Ectodermal cell (in vitro differentiated cells): ENCODE measurements at regions not wholly inside any gene's neighbourhood (a gene's known extent, or its start where the extent isn't known, plus 50 kb on each side); places are given as distances from the start of the nearest gene placed in this dataset.

Experiments used
- H3K27ac ChIP-seq: 2 replicates; pipeline ENCODE4 v1.7.0; 2013; ENCODE audit warnings: mild to moderate bottlenecking, low read depth, low read length; ENCODE audit not compliant: insufficient read depth, poor library complexity, severe bottlenecking
- H3K27me3 ChIP-seq: 2 replicates; pipeline ENCODE4 v1.7.0; 2013; ENCODE audit warnings: mild to moderate bottlenecking, low read length; ENCODE audit not compliant: insufficient read depth, control insufficient read depth, poor library complexity, severe bottlenecking
- H3K36me3 ChIP-seq: one replicate; pipeline ENCODE4 v1.7.0; 2013; ENCODE audit warnings: low read length; ENCODE audit not compliant: control insufficient read depth, insufficient read depth
- H3K4me1 ChIP-seq: one replicate; pipeline ENCODE4 v1.7.0; 2013; ENCODE audit warnings: low read length; ENCODE audit not compliant: control insufficient read depth, insufficient read depth
- H3K4me3 ChIP-seq: 2 replicates; pipeline ENCODE4 v1.7.0; 2013; ENCODE audit warnings: low read depth, low read length, control low read depth; ENCODE audit not compliant: insufficient read depth
- H3K9me3 ChIP-seq: 2 replicates; pipeline ENCODE4 v1.7.0; 2013; ENCODE audit warnings: mild to moderate bottlenecking, low read length, moderate library complexity; ENCODE audit not compliant: control insufficient read depth
- WGBS, 2 experiments: methylation state at CpG; one replicate each; pipeline ENCODE4 v1.1.7; 2013; ENCODE audit warnings: missing lambda C conversion rate in 2 of 2; 5-methylcytosine and 5-hydroxymethylcytosine counted together

DNA sequence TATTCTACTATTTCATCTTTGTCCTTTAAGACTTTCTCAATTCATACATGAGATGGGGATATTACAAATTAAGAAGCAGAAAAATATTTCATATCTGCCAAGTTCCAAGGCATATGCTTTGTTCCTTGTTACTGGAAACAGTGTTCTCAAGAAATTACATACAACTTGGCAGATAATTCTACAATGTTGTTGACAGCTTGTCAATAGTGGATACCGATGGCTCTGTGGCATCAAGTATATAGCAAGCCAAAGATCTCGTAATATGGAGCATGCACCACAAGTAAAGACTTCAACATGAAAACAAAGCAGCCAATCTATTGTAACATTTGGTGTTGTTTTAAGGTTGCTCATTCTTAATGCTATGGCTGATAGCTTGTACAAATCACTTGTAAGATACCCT, 598.2 kb upstream of the KLHL29 start:
- no peak overlapping the region for H3K4me3 ChIP-seq
- WGBS, 2 experiments, result 86 to 91% methylated on average over 2 of the region's 2 CpGs
- H3K27ac ChIP-seq, result no peak overlapping the region
- no peaks in the 10 kb centered on the region for H3K9me3 ChIP-seq
- no peaks in the 10 kb centered on the region for H3K4me1 ChIP-seq
- H3K36me3 ChIP-seq, result no peaks in the 10 kb centered on the region
- no peaks in the 10 kb centered on the region for H3K27me3 ChIP-seq

DNA sequence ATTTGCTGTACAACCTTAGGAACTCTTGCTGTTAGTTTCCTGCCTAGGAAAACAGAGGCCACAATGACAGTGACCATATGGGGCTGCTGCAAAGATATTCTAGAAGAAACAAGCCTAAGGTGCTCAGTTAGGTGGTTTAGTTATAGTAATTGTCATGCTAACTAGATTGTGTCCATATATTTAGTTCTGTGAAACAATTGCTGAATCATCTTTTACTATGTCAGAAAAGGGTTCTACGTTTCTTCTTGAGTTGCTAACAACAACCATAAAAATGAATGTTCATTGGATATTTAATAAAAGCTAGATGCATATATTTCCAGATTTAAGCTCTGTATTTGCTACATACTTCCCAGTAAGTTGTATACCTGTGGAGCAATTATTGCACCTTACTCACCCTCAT, 597.2 kb upstream of the KLHL29 start:
- Histone ChIP-seq H3K4me1 (no peaks in the 10 kb centered on the region), H3K36me3 (no peaks in the 10 kb centered on the region), H3K4me3 (no peak overlapping the region), H3K27ac (no peak overlapping the region), H3K9me3 (no peaks in the 10 kb centered on the region), H3K27me3 (no peaks in the 10 kb centered on the region)
- WGBS, 2 experiments, result no CpG with 5 or more reads among the region's 1 CpG

DNA sequence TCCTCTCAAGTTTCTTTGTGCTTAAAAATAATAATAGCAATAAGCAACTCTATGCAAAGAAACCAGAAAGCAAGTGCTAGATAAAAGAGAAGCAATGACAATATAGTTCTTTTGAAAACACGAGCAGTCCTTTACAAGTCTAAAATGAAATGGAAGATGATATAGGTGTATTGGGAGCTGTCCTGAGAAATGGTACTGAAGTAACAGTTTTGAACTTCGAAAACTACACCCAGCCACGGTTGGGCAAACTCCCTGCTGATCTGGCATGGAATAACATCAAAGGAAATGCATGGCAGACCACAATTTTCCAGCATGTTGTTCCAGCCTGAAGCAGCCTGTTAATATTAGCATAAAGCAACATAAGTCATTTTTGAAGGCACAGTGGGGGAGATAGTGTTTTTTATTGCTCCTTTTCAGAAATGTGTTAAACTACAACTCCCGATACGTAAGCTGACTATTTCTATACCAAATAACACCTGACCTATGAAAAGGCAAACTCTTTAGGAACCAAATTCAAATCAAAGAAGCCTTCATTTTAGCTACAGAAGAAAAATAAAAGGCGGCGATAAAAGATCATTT, 596.1 kb upstream of the KLHL29 start:
- H3K4me1 ChIP-seq, result no peaks in the 10 kb centered on the region
- 87 to 93% methylated on average over 7 of the region's 7 CpGs for WGBS, 2 experiments
- H3K4me3 ChIP-seq, result no peak overlapping the region
- H3K36me3 ChIP-seq, result no peaks in the 10 kb centered on the region
- H3K27ac ChIP-seq, result no peak overlapping the region
- H3K9me3 ChIP-seq, result no peaks in the 10 kb centered on the region
- no peaks in the 10 kb centered on the region for H3K27me3 ChIP-seq

DNA sequence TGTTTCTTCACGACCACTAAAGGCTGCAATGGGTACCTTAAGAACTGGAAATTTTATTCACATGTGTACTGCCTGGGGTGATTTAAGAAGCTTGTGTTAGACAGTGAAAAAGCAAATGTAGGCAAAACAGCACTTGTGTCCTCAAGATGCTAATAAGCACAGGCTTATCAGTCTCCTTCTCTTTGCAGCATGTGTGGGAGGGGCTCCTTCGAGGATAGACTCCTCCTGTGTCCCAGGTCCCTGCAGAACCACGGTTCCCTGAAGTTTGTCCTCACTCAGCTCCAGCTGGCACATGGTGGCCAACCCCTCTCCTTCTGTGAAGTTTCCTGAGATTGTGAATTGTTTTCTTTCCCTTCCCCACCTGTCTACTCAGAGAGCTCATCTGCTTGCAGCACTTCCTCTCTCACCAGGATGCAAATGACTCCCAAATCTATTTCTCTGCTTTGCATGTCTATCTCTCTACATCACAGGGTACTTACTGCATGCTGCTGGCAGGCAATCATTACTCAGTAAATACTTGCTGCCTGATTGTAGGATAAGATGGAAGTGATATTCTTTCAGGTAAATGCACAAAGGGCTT, 589.6 kb upstream of the KLHL29 start:
- no peak overlapping the region for H3K4me3 ChIP-seq
- no peaks in the 10 kb centered on the region for H3K27me3 ChIP-seq
- no peak overlapping the region for H3K27ac ChIP-seq
- 78 to 87% methylated on average over 3 of the region's 3 CpGs for WGBS, 2 experiments
- no peaks in the 10 kb centered on the region for H3K36me3 ChIP-seq
- peaks cover 7% of the 10 kb centered on the region for H3K4me1 ChIP-seq
- no peaks in the 10 kb centered on the region for H3K9me3 ChIP-seq

DNA sequence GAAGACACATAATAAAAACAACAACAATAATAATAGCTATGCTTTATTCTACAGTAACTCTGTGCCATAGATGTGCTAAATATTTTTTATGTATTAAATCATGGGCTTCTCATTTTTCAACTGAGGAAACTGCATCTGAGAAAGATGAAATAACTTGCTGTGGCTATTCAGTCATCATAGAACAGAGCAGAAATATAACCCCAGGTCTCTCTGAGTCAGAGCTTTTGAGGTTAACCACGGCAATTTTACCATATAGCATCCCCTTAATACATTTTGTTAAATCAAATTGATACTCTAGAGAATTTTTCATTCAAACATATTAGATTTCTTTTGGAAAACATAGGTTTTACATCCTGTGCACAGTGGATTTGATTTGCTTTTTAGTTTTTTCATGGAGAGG, 586.6 kb upstream of the KLHL29 start:
- H3K27me3 ChIP-seq, result no peaks in the 10 kb centered on the region
- no peaks in the 10 kb centered on the region for H3K9me3 ChIP-seq
- peaks cover 9% of the 10 kb centered on the region for H3K4me1 ChIP-seq
- H3K27ac ChIP-seq, result no peak overlapping the region
- H3K4me3 ChIP-seq, result no peak overlapping the region
- WGBS, 2 experiments, result 90 to 100% methylated on average over 1 of the region's 1 CpG
- H3K36me3 ChIP-seq, result no peaks in the 10 kb centered on the region

DNA sequence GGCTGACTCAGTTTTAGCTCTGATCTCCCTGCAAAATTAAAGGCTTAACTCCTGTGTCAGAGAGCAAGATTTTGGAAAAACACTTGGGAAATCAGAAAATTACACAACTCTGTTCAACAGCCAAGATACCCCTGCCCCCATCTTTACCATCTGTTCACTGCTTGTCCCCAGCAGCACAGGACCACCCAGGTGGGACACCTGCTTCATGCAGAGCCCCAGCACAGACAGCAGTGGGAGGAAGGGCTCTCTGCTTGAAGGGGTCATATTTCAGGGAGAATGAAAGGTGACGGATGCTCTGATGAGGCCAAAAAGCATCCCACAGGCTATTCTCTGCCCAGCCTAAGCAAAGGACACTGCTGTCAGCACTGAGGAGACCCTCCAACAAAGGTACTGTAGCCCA, 584.6 kb upstream of the KLHL29 start:
- Histone ChIP-seq H3K27ac (no peak overlapping the region), H3K9me3 (peaks cover 2% of the 10 kb centered on the region), H3K36me3 (no peaks in the 10 kb centered on the region), H3K4me3 (no peak overlapping the region), H3K4me1 (peaks cover 9% of the 10 kb centered on the region), H3K27me3 (no peaks in the 10 kb centered on the region)
- 16 to 19% methylated on average over 1 of the region's 1 CpG for WGBS, 2 experiments

DNA sequence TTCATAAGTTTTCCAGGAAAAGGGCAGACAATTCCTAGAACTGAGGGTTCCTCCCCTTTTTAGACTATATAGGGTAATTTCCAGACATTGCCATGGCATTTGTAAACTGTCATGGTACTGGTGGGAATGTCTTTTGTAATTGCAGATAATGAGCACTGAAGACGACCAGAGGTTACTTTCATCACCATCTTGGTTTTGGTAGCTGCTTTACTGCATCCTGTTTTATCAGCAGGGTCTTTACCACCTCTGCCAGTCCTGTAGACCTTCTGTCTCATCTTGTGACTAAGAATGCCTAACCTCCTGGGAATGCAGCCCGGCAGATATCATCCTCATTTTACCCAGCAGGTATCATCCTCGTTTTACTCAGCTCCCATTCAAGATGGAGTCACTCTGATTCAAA, 583.9 kb upstream of the KLHL29 start:
- 83 to 88% methylated on average over 3 of the region's 3 CpGs for WGBS, 2 experiments

DNA sequence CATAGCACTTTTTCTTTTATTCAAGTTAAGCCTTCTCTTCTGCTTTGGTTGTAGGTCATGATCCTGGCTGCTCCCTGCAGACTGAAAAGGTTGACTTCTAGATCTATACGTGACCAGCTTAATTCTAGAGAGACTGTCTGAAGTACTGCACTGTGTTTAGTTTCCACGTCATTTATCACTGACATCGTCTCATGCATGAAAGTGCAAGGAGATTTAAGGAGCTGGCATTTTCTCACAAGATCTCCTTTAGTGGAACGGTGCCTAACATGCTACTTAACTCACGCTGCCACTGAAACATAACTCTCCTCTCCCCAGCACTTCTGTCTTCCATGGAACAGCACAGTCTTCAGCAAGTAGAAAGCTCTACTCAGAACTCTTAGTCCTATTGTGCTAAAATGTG, 583.0 kb upstream of the KLHL29 start:
- peaks cover 5% of the 10 kb centered on the region for H3K9me3 ChIP-seq
- H3K4me1 ChIP-seq, result peaks cover 9% of the 10 kb centered on the region
- H3K27ac ChIP-seq, result no peak overlapping the region
- WGBS, 2 experiments, result 96 to 97% methylated on average over 5 of the region's 5 CpGs
- H3K4me3 ChIP-seq, result no peak overlapping the region
- H3K36me3 ChIP-seq, result no peaks in the 10 kb centered on the region
- no peaks in the 10 kb centered on the region for H3K27me3 ChIP-seq

More for the DNA sequence above, 583.9 kb upstream of the KLHL29 start:
- H3K4me3 ChIP-seq, result no peak overlapping the region
- H3K4me1 ChIP-seq, result peaks cover 9% of the 10 kb centered on the region
- no peak overlapping the region for H3K27ac ChIP-seq
- peaks cover 5% of the 10 kb centered on the region for H3K9me3 ChIP-seq
- no peaks in the 10 kb centered on the region for H3K27me3 ChIP-seq
- H3K36me3 ChIP-seq, result no peaks in the 10 kb centered on the region

DNA sequence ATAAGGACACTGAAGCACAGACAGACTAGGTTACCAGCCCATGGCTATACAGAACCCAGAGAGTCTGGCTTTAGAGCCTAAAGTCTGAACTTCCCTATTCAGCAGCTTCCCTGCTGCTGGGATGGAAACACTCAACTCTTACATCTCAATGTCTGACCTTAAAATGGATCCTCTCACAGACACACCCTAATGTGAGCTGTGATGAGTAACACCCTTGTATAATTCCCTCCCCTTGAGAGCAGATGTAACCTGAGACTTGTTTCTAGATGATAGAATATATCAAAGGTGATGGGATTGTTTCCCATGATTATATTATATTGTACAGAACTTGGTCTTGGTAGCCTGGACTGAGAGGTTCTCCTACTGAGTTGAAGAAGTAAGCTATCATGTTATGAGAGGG, 577.1 kb upstream of the KLHL29 start:
- peaks cover 7% of the 10 kb centered on the region for H3K9me3 ChIP-seq
- H3K36me3 ChIP-seq, result no peaks in the 10 kb centered on the region

DNA sequence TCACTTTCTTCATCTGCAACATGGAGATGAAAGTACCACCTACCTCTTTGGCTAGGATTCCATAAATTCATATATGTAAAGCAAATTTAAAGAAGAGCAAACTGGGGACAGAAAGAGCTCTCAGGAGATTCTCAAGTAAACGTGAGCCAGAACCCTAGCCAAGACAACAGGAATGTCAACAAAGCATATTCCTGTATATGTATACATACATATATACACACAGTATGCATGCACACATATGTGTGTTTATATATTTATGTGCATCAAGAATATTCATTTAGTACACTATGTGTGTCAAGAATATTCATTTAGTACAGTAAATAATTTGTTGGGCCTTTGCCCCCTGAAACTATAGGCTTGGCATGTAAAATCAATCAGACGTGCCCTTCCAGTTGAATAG, 574.4 kb upstream of the KLHL29 start:
- no peaks in the 10 kb centered on the region for H3K4me1 ChIP-seq
- 100% methylated on average over 2 of the region's 2 CpGs; no CpG with 5 or more reads in 1 of the 2 experiments for WGBS, 2 experiments
- H3K27ac ChIP-seq, result no peak overlapping the region
- H3K9me3 ChIP-seq, result peaks cover 3% of the 10 kb centered on the region
- no peak overlapping the region for H3K4me3 ChIP-seq
- H3K27me3 ChIP-seq, result no peaks in the 10 kb centered on the region
- H3K36me3 ChIP-seq, result no peaks in the 10 kb centered on the region

More for the DNA sequence above, 577.1 kb upstream of the KLHL29 start:
- H3K27me3 ChIP-seq, result no peaks in the 10 kb centered on the region
- no peaks in the 10 kb centered on the region for H3K4me1 ChIP-seq
- no peak overlapping the region for H3K27ac ChIP-seq
- H3K4me3 ChIP-seq, result no peak overlapping the region
